ENCODE measurements at regions not wholly inside any gene's neighbourhood (a gene's known extent, or its start where the extent isn't known, plus 50 kb on each side); places are given as distances from the start of the nearest gene placed in this dataset.

- 61% methylated on average over 2 of the region's 2 CpGs for WGBS
- Histone ChIP-seq H3K9me3 (ENCODE audit: control insufficient read depth in 4 of 4, low read length in 3 of 4) (no peaks in the 10 kb centered on the region), H3K4me1 (ENCODE audit: control insufficient read depth in 4 of 4, insufficient read depth in 4 of 4, low read length in 3 of 4) (no peaks in the 10 kb centered on the region), H3K9ac (ENCODE audit: low read depth in 1 of 2, low read length in 2 of 2) (no peak overlapping the region), H3K36me3 (ENCODE audit: control insufficient read depth in 4 of 4, insufficient read depth in 3 of 4, low read depth in 1 of 4, low read length in 3 of 4) (no peaks in the 10 kb centered on the region), H3K27me3 (ENCODE audit: control insufficient read depth in 4 of 4, insufficient read depth in 4 of 4, low read length in 3 of 4) (no peaks in the 10 kb centered on the region), H3K27ac (ENCODE audit: low read depth in 1 of 2, low read length in 2 of 2) (no peak overlapping the region), H3K4me3 (ENCODE audit: low read depth in 1 of 3, low read length in 3 of 3) (no peak overlapping the region)
- DNase-seq (ENCODE audit: low spot score) = no peak
- TF ChIP-seq FOXA2 (IDR thresholded peaks at IDR 0.05) (no peak), EGR1 (IDR thresholded peaks at IDR 0.05; ENCODE audit: low read depth in 2 of 2) (no peak), CTCF (IDR thresholded peaks at IDR 0.05; ENCODE audit: low read depth, low read length, missing input control) (no peak), ATF3 (IDR thresholded peaks at IDR 0.05) (no peak)
These were observed 942.6 kb upstream of the PRMT6 start for GRCh38 chr1:106113851-106114250.

- Histone ChIP-seq H3K36me3 (ENCODE audit: control insufficient read depth in 4 of 4, insufficient read depth in 3 of 4, low read depth in 1 of 4, low read length in 3 of 4) (no peaks in the 10 kb centered on the region), H3K4me3 (ENCODE audit: low read depth in 1 of 3, low read length in 3 of 3) (no peak overlapping the region), H3K4me1 (ENCODE audit: control insufficient read depth in 4 of 4, insufficient read depth in 4 of 4, low read length in 3 of 4) (no peaks in the 10 kb centered on the region), H3K9me3 (ENCODE audit: control insufficient read depth in 4 of 4, low read length in 3 of 4) (peaks cover 1 to 15% (median 9%) of the 10 kb centered on the region in 4 donors), H3K27ac (ENCODE audit: low read depth in 1 of 2, low read length in 2 of 2) (no peak overlapping the region), H3K27me3 (ENCODE audit: control insufficient read depth in 4 of 4, insufficient read depth in 4 of 4, low read length in 3 of 4) (no peaks in the 10 kb centered on the region), H3K9ac (ENCODE audit: low read depth in 1 of 2, low read length in 2 of 2) (no peak overlapping the region)
- WGBS = 58% methylated on average over 2 of the region's 2 CpGs
- DNase-seq (ENCODE audit: low spot score) = no peak
- no peak for TF ChIP-seq RXRA (IDR thresholded peaks at IDR 0.05)
- no peak for TF ChIP-seq YY1 (IDR thresholded peaks at IDR 0.05)
- TF ChIP-seq FOXA2 (IDR thresholded peaks at IDR 0.05) = no peak
- no peak for TF ChIP-seq ATF3 (IDR thresholded peaks at IDR 0.05)
These were observed 935.7 kb upstream of the PRMT6 start for GRCh38 chr1:106120789-106121188.

GRCh38 chr1:106121728-106122127 is 934.7 kb upstream of the PRMT6 start:
- H3K27ac ChIP-seq (ENCODE audit: low read depth in 1 of 2, low read length in 2 of 2) = no peak overlapping the region
- H3K9ac ChIP-seq (ENCODE audit: low read depth in 1 of 2, low read length in 2 of 2) = no peak overlapping the region
- peaks cover 1 to 15% (median 9%) of the 10 kb centered on the region in 4 donors for H3K9me3 ChIP-seq (ENCODE audit: control insufficient read depth in 4 of 4, low read length in 3 of 4)
- no peaks in the 10 kb centered on the region for H3K36me3 ChIP-seq (ENCODE audit: control insufficient read depth in 4 of 4, insufficient read depth in 3 of 4, low read depth in 1 of 4, low read length in 3 of 4)
- no peak for TF ChIP-seq JUND (IDR thresholded peaks at IDR 0.05)
- no peak for TF ChIP-seq MAX (IDR thresholded peaks at IDR 0.05)
- no peak for TF ChIP-seq RAD21 (IDR thresholded peaks at IDR 0.05)
- TF ChIP-seq FOXA1 (IDR thresholded peaks at IDR 0.05) = no peak
- TF ChIP-seq HNF4A (conservative IDR thresholded peaks at IDR 0.05) = no peak
- TF ChIP-seq ATF3 (IDR thresholded peaks at IDR 0.05) = no peak
- 86% methylated on average over 6 of the region's 6 CpGs for WGBS
- no peak for DNase-seq (ENCODE audit: low spot score)
- H3K4me3 ChIP-seq (ENCODE audit: low read depth in 1 of 3, low read length in 3 of 3) = no peak overlapping the region
- H3K27me3 ChIP-seq (ENCODE audit: control insufficient read depth in 4 of 4, insufficient read depth in 4 of 4, low read length in 3 of 4) = no peaks in the 10 kb centered on the region
- H3K4me1 ChIP-seq (ENCODE audit: control insufficient read depth in 4 of 4, insufficient read depth in 4 of 4, low read length in 3 of 4) = no peaks in the 10 kb centered on the region

GRCh38 chr1:106134561-106134960 is 921.9 kb upstream of the PRMT6 start:
- no peak for TF ChIP-seq REST (IDR thresholded peaks at IDR 0.05)
- H3K9me3 ChIP-seq (ENCODE audit: control insufficient read depth in 4 of 4, low read length in 3 of 4) = no peaks in the 10 kb centered on the region
- H3K4me1 ChIP-seq (ENCODE audit: control insufficient read depth in 4 of 4, insufficient read depth in 4 of 4, low read length in 3 of 4) = no peaks in the 10 kb centered on the region
- H3K27ac ChIP-seq (ENCODE audit: low read depth in 1 of 2, low read length in 2 of 2) = no peak overlapping the region
- H3K4me3 ChIP-seq (ENCODE audit: low read depth in 1 of 3, low read length in 3 of 3) = no peak overlapping the region
- no peak for DNase-seq (ENCODE audit: low spot score)
- 33% methylated on average over 3 of the region's 3 CpGs for WGBS
- no peaks in the 10 kb centered on the region for H3K36me3 ChIP-seq (ENCODE audit: control insufficient read depth in 4 of 4, insufficient read depth in 3 of 4, low read depth in 1 of 4, low read length in 3 of 4)
- no peaks in the 10 kb centered on the region for H3K27me3 ChIP-seq (ENCODE audit: control insufficient read depth in 4 of 4, insufficient read depth in 4 of 4, low read length in 3 of 4)
- H3K9ac ChIP-seq (ENCODE audit: low read depth in 1 of 2, low read length in 2 of 2) = no peak overlapping the region

All from liver (tissue), 8 donors.